SK-N-SH treated with all-trans-retinoic acid at 6 μM for 48 hours (cell line): ENCODE measurements at regions not wholly inside any gene's neighbourhood (a gene's known extent, or its start where the extent isn't known, plus 50 kb on each side); places are given as distances from the start of the nearest gene placed in this dataset.

ENCODE experiments used
- BACH2 ChIP-seq: fragments of 250-450 bp; sonication (Bioruptor Pico); IDR thresholded peaks from 2 replicates; pipeline ENCODE4 v1.9.0; 2021; ENCODE audit warnings: mild to moderate bottlenecking, borderline replicate concordance
- ESRRG ChIP-seq: fragments of 250-450 bp; sonication (Bioruptor Pico); IDR thresholded peaks from 2 replicates; pipeline ENCODE4 v1.6.1; 2021; ENCODE audit warnings: mild to moderate bottlenecking
- OSR1 ChIP-seq: fragments of 250-450 bp; sonication (Bioruptor Pico); IDR thresholded peaks from 2 replicates; pipeline ENCODE4 v1.8.0; 2022; ENCODE audit warnings: moderate library complexity, mild to moderate bottlenecking, inconsistent platforms
- PPARA ChIP-seq: fragments of 250-450 bp; sonication (Bioruptor Pico); IDR thresholded peaks from 2 replicates; pipeline ENCODE4 v1.5.0; 2020; ENCODE audit warnings: mild to moderate bottlenecking, borderline replicate concordance
- TCF4 ChIP-seq: fragments of 250-450 bp; sonication (Bioruptor Pico); IDR thresholded peaks from 2 replicates; pipeline ENCODE4 v1.8.0; 2021; ENCODE audit warnings: mild to moderate bottlenecking, moderate library complexity, borderline replicate concordance
- TOX ChIP-seq: fragments of 250-450 bp; sonication (Bioruptor Pico); IDR thresholded peaks from 2 replicates; pipeline ENCODE4 v1.8.0; 2021; ENCODE audit warnings: mild to moderate bottlenecking, moderate library complexity, borderline replicate concordance
- ZFP30 ChIP-seq: fragments of 450-650 bp; formaldehyde crosslinking; IDR thresholded peaks from 2 replicates; pipeline ENCODE4 v1.5.0; 2022; ENCODE audit warnings: mild to moderate bottlenecking, moderate library complexity
- ZNF70 ChIP-seq: fragments of 450-650 bp; formaldehyde crosslinking; IDR thresholded peaks from 2 replicates; pipeline ENCODE4 v1.5.0; 2020; ENCODE audit warnings: mild to moderate bottlenecking, moderate library complexity
- TF ChIP-seq, protein P1 (sequence below): fragments of 250-450 bp; sonication (Bioruptor Pico); IDR thresholded peaks from 2 replicates; pipeline ENCODE4 v1.8.0; 2020; ENCODE audit warnings: mild to moderate bottlenecking, moderate library complexity, borderline replicate concordance
- TF ChIP-seq, protein P2 (sequence below): fragments of 250-450 bp; sonication (Bioruptor Pico); IDR thresholded peaks from 2 replicates; pipeline ENCODE4 v1.5.1; 2021; ENCODE audit warnings: mild to moderate bottlenecking, moderate library complexity
- TF ChIP-seq, protein P3 (sequence below): fragments of 250-450 bp; sonication (Bioruptor Pico); IDR thresholded peaks from 2 replicates; pipeline ENCODE4 v1.5.1; 2020; ENCODE audit warnings: low read depth, mild to moderate bottlenecking, moderate library complexity

DNA sequence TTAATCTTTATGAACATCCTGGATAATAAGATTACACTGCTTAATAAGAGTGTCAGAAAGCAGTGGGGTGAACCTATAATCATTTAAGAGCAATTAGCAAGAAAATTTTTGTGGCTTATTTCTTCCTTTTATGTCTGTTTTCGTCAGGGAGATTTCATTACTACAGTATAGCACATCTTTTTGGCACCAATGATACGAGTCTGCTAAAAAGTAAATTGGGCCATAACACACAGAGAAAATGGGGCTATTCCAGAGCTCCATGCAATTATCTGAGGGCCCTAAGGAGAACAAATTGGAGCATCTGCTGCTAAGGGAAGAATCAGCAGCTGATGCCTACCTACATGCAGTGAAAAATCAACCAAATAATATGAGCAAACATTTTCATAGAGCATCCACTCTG is 330.3 kb upstream of the NCAM2 start:
- TF ChIP-seq, protein P1, sequence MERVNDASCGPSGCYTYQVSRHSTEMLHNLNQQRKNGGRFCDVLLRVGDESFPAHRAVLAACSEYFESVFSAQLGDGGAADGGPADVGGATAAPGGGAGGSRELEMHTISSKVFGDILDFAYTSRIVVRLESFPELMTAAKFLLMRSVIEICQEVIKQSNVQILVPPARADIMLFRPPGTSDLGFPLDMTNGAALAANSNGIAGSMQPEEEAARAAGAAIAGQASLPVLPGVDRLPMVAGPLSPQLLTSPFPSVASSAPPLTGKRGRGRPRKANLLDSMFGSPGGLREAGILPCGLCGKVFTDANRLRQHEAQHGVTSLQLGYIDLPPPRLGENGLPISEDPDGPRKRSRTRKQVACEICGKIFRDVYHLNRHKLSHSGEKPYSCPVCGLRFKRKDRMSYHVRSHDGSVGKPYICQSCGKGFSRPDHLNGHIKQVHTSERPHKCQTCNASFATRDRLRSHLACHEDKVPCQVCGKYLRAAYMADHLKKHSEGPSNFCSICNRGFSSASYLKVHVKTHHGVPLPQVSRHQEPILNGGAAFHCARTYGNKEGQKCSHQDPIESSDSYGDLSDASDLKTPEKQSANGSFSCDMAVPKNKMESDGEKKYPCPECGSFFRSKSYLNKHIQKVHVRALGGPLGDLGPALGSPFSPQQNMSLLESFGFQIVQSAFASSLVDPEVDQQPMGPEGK (CRISPR knock-in tag) = no peak
- TF ChIP-seq ZFP30 (CRISPR knock-in tag) = no peak
- TF ChIP-seq, protein P2, sequence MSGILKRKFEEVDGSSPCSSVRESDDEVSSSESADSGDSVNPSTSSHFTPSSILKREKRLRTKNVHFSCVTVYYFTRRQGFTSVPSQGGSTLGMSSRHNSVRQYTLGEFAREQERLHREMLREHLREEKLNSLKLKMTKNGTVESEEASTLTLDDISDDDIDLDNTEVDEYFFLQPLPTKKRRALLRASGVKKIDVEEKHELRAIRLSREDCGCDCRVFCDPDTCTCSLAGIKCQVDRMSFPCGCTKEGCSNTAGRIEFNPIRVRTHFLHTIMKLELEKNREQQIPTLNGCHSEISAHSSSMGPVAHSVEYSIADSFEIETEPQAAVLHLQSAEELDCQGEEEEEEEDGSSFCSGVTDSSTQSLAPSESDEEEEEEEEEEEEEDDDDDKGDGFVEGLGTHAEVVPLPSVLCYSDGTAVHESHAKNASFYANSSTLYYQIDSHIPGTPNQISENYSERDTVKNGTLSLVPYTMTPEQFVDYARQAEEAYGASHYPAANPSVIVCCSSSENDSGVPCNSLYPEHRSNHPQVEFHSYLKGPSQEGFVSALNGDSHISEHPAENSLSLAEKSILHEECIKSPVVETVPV (CRISPR knock-in tag) = no peak
- TF ChIP-seq ESRRG (CRISPR knock-in tag) = no peak
- no peak for TF ChIP-seq OSR1 (CRISPR knock-in tag)
- TF ChIP-seq TOX (CRISPR knock-in tag) = no peak
- TF ChIP-seq PPARA (CRISPR knock-in tag) = no peak
- no peak for TF ChIP-seq BACH2 (CRISPR knock-in tag)
- TF ChIP-seq TCF4 = no peak
- TF ChIP-seq, protein P3, sequence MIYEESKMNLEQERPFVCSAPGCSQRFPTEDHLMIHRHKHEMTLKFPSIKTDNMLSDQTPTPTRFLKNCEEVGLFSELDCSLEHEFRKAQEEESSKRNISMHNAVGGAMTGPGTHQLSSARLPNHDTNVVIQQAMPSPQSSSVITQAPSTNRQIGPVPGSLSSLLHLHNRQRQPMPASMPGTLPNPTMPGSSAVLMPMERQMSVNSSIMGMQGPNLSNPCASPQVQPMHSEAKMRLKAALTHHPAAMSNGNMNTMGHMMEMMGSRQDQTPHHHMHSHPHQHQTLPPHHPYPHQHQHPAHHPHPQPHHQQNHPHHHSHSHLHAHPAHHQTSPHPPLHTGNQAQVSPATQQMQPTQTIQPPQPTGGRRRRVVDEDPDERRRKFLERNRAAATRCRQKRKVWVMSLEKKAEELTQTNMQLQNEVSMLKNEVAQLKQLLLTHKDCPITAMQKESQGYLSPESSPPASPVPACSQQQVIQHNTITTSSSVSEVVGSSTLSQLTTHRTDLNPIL (CRISPR knock-in tag) = no peak
- no peak for TF ChIP-seq ZNF70
